ENCODE measurements at regions not wholly inside any gene's neighbourhood (a gene's known extent, or its start where the extent isn't known, plus 50 kb on each side); places are given as distances from the start of the nearest gene placed in this dataset.

GRCh38 chr2:18750672-18751554 lies 161.5 kb upstream of the NT5C1B start:
- DNase-seq: no peak
- intact Hi-C loops (cut with DNase I): loop anchor here in 1 of 3 donors (10.0 kb wide), 1 partner anchor 604 kb away; the partner anchor contains the start of gene OSR1
- no peak for TF ChIP-seq CTCF (IDR thresholded peaks at IDR 0.05)
- FAIRE-seq: no peak
- ATAC-seq: peak in 1 of 4 donors; percentile 16
- Histone ChIP-seq H3K9me3 (no peaks in the 10 kb centered on the region), H3K4me1 (no peaks in the 10 kb centered on the region), H3K36me3 (no peaks in the 10 kb centered on the region), H3K27ac (no peak overlapping the region), H3K4me3 (no peak overlapping the region), H3K27me3 (no peaks in the 10 kb centered on the region)
- WGBS, 2 donors: 72 to 81% methylated on average over 5 of the region's 5 CpGs

GRCh38 chr2:18749912-18750526 lies 160.7 kb upstream of the NT5C1B start:
- intact Hi-C loops (cut with DNase I): loop anchor here in 2 of 3 donors (10.0 kb wide), 2 partner anchors 605 to 615 kb away; partner anchors contain the start of gene OSR1 (in 1 of the 2)
- Histone ChIP-seq H3K27ac (no peak overlapping the region), H3K4me3 (no peak overlapping the region), H3K4me1 (no peaks in the 10 kb centered on the region), H3K9me3 (no peaks in the 10 kb centered on the region), H3K27me3 (no peaks in the 10 kb centered on the region), H3K36me3 (no peaks in the 10 kb centered on the region)
- ATAC-seq (peak in 3 of 4 donors; percentile 58 to 72 (median 70)), FAIRE-seq (peak; percentile 98), DNase-seq (peak in 3 of 6 donors; percentile 7 to 61 (median 35))
- peak in 3 of 4 donors; percentile 43 to 60 (median 48) for TF ChIP-seq CTCF (IDR thresholded peaks at IDR 0.05)
- WGBS, 2 donors: 0 to 2% methylated on average over 2 of the region's 2 CpGs

GRCh38 chr2:18745431-18746272 lies 156.3 kb upstream of the NT5C1B start:
- no peaks in the 10 kb centered on the region for H3K36me3 ChIP-seq
- TF ChIP-seq CTCF (IDR thresholded peaks at IDR 0.05): no peak
- no peak overlapping the region for H3K4me3 ChIP-seq
- no peak overlapping the region for H3K27ac ChIP-seq
- no peak for DNase-seq
- WGBS, 2 donors: 85 to 88% methylated on average over 6 of the region's 6 CpGs
- no peaks in the 10 kb centered on the region for H3K27me3 ChIP-seq
- ATAC-seq: no peak
- FAIRE-seq: no peak
- H3K4me1 ChIP-seq: no peaks in the 10 kb centered on the region
- no peaks in the 10 kb centered on the region for H3K9me3 ChIP-seq
- intact Hi-C loops (cut with DNase I): loop anchor here in 1 of 3 donors (10.0 kb wide), 1 partner anchor 619 kb away; no protein-coding TSS in a partner anchor

DNA sequence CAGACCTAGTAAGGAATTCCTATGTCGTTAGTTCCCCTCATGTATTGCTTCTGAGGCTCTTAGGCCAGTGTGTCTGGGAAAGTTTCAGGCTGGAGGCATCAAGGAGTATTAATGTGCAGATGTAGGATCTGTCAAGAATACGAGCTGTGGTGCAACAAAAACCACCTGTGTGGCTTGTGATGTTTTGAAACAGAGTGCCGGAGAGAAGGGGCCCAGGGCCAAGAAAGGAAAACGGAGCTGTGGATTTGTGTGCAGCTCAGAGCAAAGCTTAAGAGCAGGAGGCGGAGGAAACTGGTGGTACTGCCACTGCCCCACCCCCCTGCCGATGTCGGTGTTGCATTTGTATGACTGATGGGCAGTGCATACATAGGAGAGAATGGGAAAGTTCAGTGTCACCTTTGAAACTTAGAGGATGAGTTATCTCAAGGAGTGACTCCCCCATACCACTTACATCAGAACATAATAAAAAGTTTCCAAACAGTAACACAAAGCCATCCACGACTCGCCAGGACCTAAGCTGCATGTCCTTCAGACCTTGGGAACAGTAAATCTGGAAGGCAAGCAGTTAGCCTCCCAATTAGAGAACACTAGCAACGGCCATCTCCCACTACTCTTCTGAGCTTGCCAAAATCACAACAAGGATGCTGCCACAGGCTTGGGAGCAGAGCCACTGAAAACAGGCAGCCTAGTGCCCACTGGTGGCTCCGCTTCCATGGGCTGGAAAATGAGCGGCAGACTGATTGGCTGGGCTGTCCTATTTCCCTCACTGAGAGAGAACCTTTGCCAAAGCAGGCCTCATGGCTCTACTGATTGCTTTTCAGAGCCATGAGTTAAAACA lies 152.7 kb upstream of the NT5C1B start:
- no peak for TF ChIP-seq CTCF (IDR thresholded peaks at IDR 0.05)
- DNase-seq (no peak), ATAC-seq (no peak), FAIRE-seq (no peak)
- H3K4me1 ChIP-seq: no peaks in the 10 kb centered on the region
- WGBS, 2 donors: 88 to 91% methylated on average over 12 of the region's 12 CpGs
- no peak overlapping the region for H3K27ac ChIP-seq
- intact Hi-C loops (cut with DNase I): loop anchor here in 1 of 3 donors (10.0 kb wide), 1 partner anchor 623 kb away; no protein-coding TSS in a partner anchor
- H3K9me3 ChIP-seq: no peaks in the 10 kb centered on the region
- H3K4me3 ChIP-seq: no peak overlapping the region
- no peaks in the 10 kb centered on the region for H3K36me3 ChIP-seq
- no peaks in the 10 kb centered on the region for H3K27me3 ChIP-seq

Data from pancreas (tissue), 10 donors.